ENCODE measurements at regions not wholly inside any gene's neighbourhood (a gene's known extent, or its start where the extent isn't known, plus 50 kb on each side); places are given as distances from the start of the nearest gene placed in this dataset.

GRCh38 chr10:80759693-80760092 lies 222.0 kb downstream of the SH2D4B start:
- TF ChIP-seq PPARA (CRISPR knock-in tag; IDR thresholded peaks at IDR 0.05; ENCODE audit: borderline replicate concordance) (no peak), ZFP30 (CRISPR knock-in tag; IDR thresholded peaks at IDR 0.05) (no peak), CSRNP3 (CRISPR knock-in tag; IDR thresholded peaks at IDR 0.05) (no peak), TSHZ2 (CRISPR knock-in tag; IDR thresholded peaks at IDR 0.05) (no peak), TOX (CRISPR knock-in tag; IDR thresholded peaks at IDR 0.05; ENCODE audit: borderline replicate concordance) (no peak)
